Stomach (tissue), 4 donors: ENCODE measurements at regions not wholly inside any gene's neighbourhood (a gene's known extent, or its start where the extent isn't known, plus 50 kb on each side); places are given as distances from the start of the nearest gene placed in this dataset.

ENCODE experiments used
- POLR2A ChIP-seq, 4 donors: fragments of 450-650 bp; IDR thresholded peaks; one replicate each; pipeline ENCODE4 v1.6.1; 2016; ENCODE audit warnings: antibody characterized with exemption in 4 of 4, control low read depth in 2 of 4, mild to moderate bottlenecking in 1 of 4, moderate library complexity in 1 of 4
- TF ChIP-seq, protein P1 (sequence below), 7 experiments: fragments of 450-650 bp in 4 of 7; fragments of 200-600 bp in 3 of 7; sonication (generic) in 3 of 7; IDR thresholded peaks; one replicate each; pipeline ENCODE4 v1.5.1; 2016 to 2019; ENCODE audit warnings: antibody characterized with exemption in 7 of 7, control low read depth in 2 of 7, mild to moderate bottlenecking in 1 of 7

DNA sequence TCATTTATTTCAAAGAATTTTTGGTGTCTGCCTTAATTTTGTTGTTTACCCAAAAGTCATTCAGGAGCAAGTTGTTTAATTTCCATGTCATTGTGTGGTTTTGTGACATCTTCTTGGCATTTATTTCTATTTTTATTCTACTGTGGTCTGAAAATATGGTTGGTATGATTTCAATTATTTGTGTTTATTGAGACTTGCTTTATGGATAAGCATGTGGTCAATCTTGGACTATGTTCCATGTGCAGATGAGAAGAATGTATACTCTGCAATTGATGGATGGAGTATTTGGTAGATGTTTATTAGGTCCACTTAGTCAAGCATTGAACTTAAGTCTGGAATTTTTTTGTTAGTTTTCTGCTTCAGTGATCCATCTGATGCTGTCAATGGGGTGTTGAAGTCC lies 383.0 kb downstream of the PMP22 start:
- TF ChIP-seq, protein P1, sequence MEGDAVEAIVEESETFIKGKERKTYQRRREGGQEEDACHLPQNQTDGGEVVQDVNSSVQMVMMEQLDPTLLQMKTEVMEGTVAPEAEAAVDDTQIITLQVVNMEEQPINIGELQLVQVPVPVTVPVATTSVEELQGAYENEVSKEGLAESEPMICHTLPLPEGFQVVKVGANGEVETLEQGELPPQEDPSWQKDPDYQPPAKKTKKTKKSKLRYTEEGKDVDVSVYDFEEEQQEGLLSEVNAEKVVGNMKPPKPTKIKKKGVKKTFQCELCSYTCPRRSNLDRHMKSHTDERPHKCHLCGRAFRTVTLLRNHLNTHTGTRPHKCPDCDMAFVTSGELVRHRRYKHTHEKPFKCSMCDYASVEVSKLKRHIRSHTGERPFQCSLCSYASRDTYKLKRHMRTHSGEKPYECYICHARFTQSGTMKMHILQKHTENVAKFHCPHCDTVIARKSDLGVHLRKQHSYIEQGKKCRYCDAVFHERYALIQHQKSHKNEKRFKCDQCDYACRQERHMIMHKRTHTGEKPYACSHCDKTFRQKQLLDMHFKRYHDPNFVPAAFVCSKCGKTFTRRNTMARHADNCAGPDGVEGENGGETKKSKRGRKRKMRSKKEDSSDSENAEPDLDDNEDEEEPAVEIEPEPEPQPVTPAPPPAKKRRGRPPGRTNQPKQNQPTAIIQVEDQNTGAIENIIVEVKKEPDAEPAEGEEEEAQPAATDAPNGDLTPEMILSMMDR (IDR thresholded peaks at IDR 0.05) = no peak
- TF ChIP-seq POLR2A (IDR thresholded peaks at IDR 0.05) = no peak
